ENCODE measurements at regions not wholly inside any gene's neighbourhood (a gene's known extent, or its start where the extent isn't known, plus 50 kb on each side); places are given as distances from the start of the nearest gene placed in this dataset.

- DNase-seq (ENCODE audit: low spot score) = no peak
- no peak overlapping the region for H3K4me2 ChIP-seq
- H3K4me3 ChIP-seq = no peak overlapping the region
- no peak overlapping the region for H3K27ac ChIP-seq
- H3K36me3 ChIP-seq (replicated peaks; ENCODE audit: insufficient read depth, low read depth) = no peaks in the 10 kb centered on the region
- no peaks in the 10 kb centered on the region for H3K9me2 ChIP-seq (replicated peaks; ENCODE audit: insufficient read depth)
- H3K9me3 ChIP-seq (ENCODE audit: low read depth) = no peaks in the 10 kb centered on the region
- H2AFZ ChIP-seq = no peak overlapping the region
- no peaks in the 10 kb centered on the region for H4K20me1 ChIP-seq (ENCODE audit: insufficient read depth, poor library complexity, severe bottlenecking)
- WGBS (ENCODE audit: low lambda C conversion rate, missing lambda C conversion rate) = 45% methylated on average over 1 of the region's 1 CpG
- H3K79me2 ChIP-seq = no peaks in the 10 kb centered on the region
- no peaks in the 10 kb centered on the region for H3K27me3 ChIP-seq
- no peaks in the 10 kb centered on the region for H3K4me1 ChIP-seq (ENCODE audit: insufficient read depth)
- TF ChIP-seq CTCF (IDR thresholded peaks at IDR 0.05; ENCODE audit: poor library complexity) (no peak), EZH2 (IDR thresholded peaks at IDR 0.05; ENCODE audit: borderline replicate concordance) (no peak), EZH2phosphoT487 (IDR thresholded peaks at IDR 0.05; ENCODE audit: low read depth, severe bottlenecking, unreplicated experiment) (no peak)
Observed at GRCh38 chr4:135274416-135274815, 1072.8 kb upstream of the PABPC4L start.

GRCh38 chr4:135269125-135269890 is 1067.7 kb upstream of the PABPC4L start:
- TF ChIP-seq EZH2 (IDR thresholded peaks at IDR 0.05; ENCODE audit: borderline replicate concordance) (no peak), CTCF (IDR thresholded peaks at IDR 0.05; ENCODE audit: poor library complexity) (no peak), EZH2phosphoT487 (IDR thresholded peaks at IDR 0.05; ENCODE audit: low read depth, severe bottlenecking, unreplicated experiment) (no peak)

GRCh38 chr4:135268369-135268768 is 1066.8 kb upstream of the PABPC4L start:
- Histone ChIP-seq H3K4me3 (no peak overlapping the region), H3K9me2 (replicated peaks; ENCODE audit: insufficient read depth) (no peaks in the 10 kb centered on the region), H3K27me3 (no peaks in the 10 kb centered on the region), H3K4me1 (ENCODE audit: insufficient read depth) (no peaks in the 10 kb centered on the region), H3K9me3 (ENCODE audit: low read depth) (no peaks in the 10 kb centered on the region), H3K4me2 (no peak overlapping the region), H2AFZ (no peak overlapping the region), H4K20me1 (ENCODE audit: insufficient read depth, poor library complexity, severe bottlenecking) (no peaks in the 10 kb centered on the region), H3K27ac (no peak overlapping the region), H3K36me3 (replicated peaks; ENCODE audit: insufficient read depth, low read depth) (no peaks in the 10 kb centered on the region), H3K79me2 (no peaks in the 10 kb centered on the region)
- 80% methylated on average over 3 of the region's 3 CpGs for WGBS (ENCODE audit: low lambda C conversion rate, missing lambda C conversion rate)
- TF ChIP-seq CTCF (IDR thresholded peaks at IDR 0.05; ENCODE audit: poor library complexity) = no peak
- no peak for TF ChIP-seq EZH2 (IDR thresholded peaks at IDR 0.05; ENCODE audit: borderline replicate concordance)
- TF ChIP-seq EZH2phosphoT487 (IDR thresholded peaks at IDR 0.05; ENCODE audit: low read depth, severe bottlenecking, unreplicated experiment) = no peak
- DNase-seq (ENCODE audit: low spot score) = no peak

More at GRCh38 chr4:135269125-135269890, 1067.7 kb upstream of the PABPC4L start:
- H3K36me3 ChIP-seq (replicated peaks; ENCODE audit: insufficient read depth, low read depth) = no peaks in the 10 kb centered on the region
- H2AFZ ChIP-seq = no peak overlapping the region
- no peaks in the 10 kb centered on the region for H3K9me2 ChIP-seq (replicated peaks; ENCODE audit: insufficient read depth)
- H4K20me1 ChIP-seq (ENCODE audit: insufficient read depth, poor library complexity, severe bottlenecking) = no peaks in the 10 kb centered on the region
- DNase-seq (ENCODE audit: low spot score) = no peak
- no peak overlapping the region for H3K4me3 ChIP-seq
- no peaks in the 10 kb centered on the region for H3K9me3 ChIP-seq (ENCODE audit: low read depth)
- H3K27ac ChIP-seq = no peak overlapping the region
- no peaks in the 10 kb centered on the region for H3K79me2 ChIP-seq
- H3K4me2 ChIP-seq = no peak overlapping the region
- no peaks in the 10 kb centered on the region for H3K4me1 ChIP-seq (ENCODE audit: insufficient read depth)
- 91% methylated on average over 7 of the region's 7 CpGs for WGBS (ENCODE audit: low lambda C conversion rate, missing lambda C conversion rate)
- H3K27me3 ChIP-seq = no peaks in the 10 kb centered on the region
